HCT116 (cell line): ENCODE measurements at regions not wholly inside any gene's neighbourhood (a gene's known extent, or its start where the extent isn't known, plus 50 kb on each side); places are given as distances from the start of the nearest gene placed in this dataset.

Source experiments
- EZH2 ChIP-seq: fragments of 200-600 bp; sonication (generic); IDR thresholded peaks from 2 replicates; pipeline ENCODE4 v1.6.1; 2017; ENCODE audit warnings: antibody characterized with exemption, mixed run types
- EZH2phosphoT487 ChIP-seq: fragments of 200-600 bp; IDR thresholded peaks from 2 replicates; pipeline ENCODE4 v1.6.1; 2018; ENCODE audit warnings: antibody characterized with exemption, borderline replicate concordance
- POLR2AphosphoS5 ChIP-seq: IDR thresholded peaks from 2 replicates; pipeline ENCODE4 v1.6.1; 2011; ENCODE audit warnings: mild to moderate bottlenecking, low read depth, low read length, moderate library complexity
- SRF ChIP-seq: IDR thresholded peaks from 2 replicates; pipeline ENCODE4 v1.6.1; 2012; ENCODE audit warnings: low read depth
- TF ChIP-seq, protein P1 (sequence below), 3 experiments: fragments of 200-600 bp in 1 of 3; sonication (generic) in 1 of 3; IDR thresholded peaks in 2 of 3; conservative IDR thresholded peaks in 1 of 3; 2 replicates each; pipeline ENCODE4 v1.5.1; 2012 to 2017; ENCODE audit warnings: low read depth in 2 of 3, low read length in 2 of 3, antibody characterized with exemption in 1 of 3, borderline replicate concordance in 1 of 3, control low read depth in 1 of 3, mild to moderate bottlenecking in 1 of 3, mixed read lengths in 1 of 3, mixed run types in 1 of 3, moderate library complexity in 1 of 3; ENCODE audit not compliant: insufficient read depth in 1 of 3

DNA sequence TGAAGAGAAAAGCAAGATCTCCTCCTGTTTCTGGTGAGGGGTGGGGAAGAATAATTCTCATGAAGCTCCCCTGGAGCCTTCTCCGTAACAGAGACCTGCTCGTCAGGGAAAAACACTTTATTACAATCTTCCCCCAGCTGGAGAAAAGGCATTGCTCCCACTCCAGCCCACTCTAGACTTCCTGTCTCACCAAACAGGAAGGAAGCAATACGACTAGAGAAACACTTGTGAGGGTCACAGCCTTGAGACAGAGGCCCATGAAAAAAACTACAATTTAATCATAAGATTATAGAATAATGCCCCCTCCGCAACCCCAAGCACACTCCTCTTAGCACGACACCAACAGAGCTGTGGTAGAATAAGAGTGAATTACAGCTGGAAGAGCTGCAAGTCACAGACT is 197.2 kb upstream of the S1PR3 start:
- TF ChIP-seq, protein P1, sequence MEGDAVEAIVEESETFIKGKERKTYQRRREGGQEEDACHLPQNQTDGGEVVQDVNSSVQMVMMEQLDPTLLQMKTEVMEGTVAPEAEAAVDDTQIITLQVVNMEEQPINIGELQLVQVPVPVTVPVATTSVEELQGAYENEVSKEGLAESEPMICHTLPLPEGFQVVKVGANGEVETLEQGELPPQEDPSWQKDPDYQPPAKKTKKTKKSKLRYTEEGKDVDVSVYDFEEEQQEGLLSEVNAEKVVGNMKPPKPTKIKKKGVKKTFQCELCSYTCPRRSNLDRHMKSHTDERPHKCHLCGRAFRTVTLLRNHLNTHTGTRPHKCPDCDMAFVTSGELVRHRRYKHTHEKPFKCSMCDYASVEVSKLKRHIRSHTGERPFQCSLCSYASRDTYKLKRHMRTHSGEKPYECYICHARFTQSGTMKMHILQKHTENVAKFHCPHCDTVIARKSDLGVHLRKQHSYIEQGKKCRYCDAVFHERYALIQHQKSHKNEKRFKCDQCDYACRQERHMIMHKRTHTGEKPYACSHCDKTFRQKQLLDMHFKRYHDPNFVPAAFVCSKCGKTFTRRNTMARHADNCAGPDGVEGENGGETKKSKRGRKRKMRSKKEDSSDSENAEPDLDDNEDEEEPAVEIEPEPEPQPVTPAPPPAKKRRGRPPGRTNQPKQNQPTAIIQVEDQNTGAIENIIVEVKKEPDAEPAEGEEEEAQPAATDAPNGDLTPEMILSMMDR (IDR thresholded peaks at IDR 0.05 in 2 of 3, conservative IDR thresholded peaks at IDR 0.05 in 1 of 3; ENCODE audit: borderline replicate concordance in 1 of 3, insufficient read depth in 1 of 3, low read depth in 2 of 3, low read length in 2 of 3): no peak
- TF ChIP-seq EZH2phosphoT487 (no peak), EZH2 (no peak), SRF (no peak), POLR2AphosphoS5 (no peak)
